OCI-LY1 (cell line): ENCODE measurements at regions not wholly inside any gene's neighbourhood (a gene's known extent, or its start where the extent isn't known, plus 50 kb on each side); places are given as distances from the start of the nearest gene placed in this dataset.

Experiments used
- EZH2 ChIP-seq: fragments of 200-600 bp; sonication (generic), shearing (Covaris generic); IDR thresholded peaks from 2 replicates; pipeline ENCODE4 v1.8.0; 2017; ENCODE audit warnings: borderline replicate concordance, mixed run types, mild to moderate bottlenecking, antibody characterized with exemption, low read length, moderate library complexity, mixed read lengths
- TF ChIP-seq, protein P1 (sequence below): fragments of 200-600 bp; sonication (generic), shearing (Covaris generic); IDR thresholded peaks from 2 replicates; pipeline ENCODE4 v1.5.1; 2017; ENCODE audit warnings: mild to moderate bottlenecking, antibody characterized with exemption, low read length, moderate library complexity, mixed read lengths

DNA sequence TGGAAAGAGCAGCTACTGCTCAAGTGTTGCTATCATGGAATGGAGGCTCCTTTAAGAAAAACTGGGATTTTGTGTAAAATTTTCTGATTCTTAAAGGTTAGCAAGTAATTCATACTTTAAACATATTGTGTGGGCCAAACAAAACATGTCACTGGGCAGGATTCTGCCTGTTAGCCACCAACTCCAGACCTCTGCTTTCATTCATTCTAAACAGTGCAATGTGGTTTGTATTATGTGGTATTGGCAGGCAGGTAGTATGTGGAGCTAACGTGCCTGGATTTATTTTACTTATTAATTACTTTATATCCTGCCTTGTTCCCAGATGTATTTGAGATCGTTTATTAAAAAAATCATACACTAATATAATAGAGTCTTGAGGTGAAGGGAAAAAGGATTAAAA, 1521.3 kb upstream of the ACVR2A start:
- TF ChIP-seq, protein P1, sequence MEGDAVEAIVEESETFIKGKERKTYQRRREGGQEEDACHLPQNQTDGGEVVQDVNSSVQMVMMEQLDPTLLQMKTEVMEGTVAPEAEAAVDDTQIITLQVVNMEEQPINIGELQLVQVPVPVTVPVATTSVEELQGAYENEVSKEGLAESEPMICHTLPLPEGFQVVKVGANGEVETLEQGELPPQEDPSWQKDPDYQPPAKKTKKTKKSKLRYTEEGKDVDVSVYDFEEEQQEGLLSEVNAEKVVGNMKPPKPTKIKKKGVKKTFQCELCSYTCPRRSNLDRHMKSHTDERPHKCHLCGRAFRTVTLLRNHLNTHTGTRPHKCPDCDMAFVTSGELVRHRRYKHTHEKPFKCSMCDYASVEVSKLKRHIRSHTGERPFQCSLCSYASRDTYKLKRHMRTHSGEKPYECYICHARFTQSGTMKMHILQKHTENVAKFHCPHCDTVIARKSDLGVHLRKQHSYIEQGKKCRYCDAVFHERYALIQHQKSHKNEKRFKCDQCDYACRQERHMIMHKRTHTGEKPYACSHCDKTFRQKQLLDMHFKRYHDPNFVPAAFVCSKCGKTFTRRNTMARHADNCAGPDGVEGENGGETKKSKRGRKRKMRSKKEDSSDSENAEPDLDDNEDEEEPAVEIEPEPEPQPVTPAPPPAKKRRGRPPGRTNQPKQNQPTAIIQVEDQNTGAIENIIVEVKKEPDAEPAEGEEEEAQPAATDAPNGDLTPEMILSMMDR: no peak
- TF ChIP-seq EZH2: no peak
